Hematopoietic multipotent progenitor cell (in vitro differentiated cells): ENCODE measurements at regions not wholly inside any gene's neighbourhood (a gene's known extent, or its start where the extent isn't known, plus 50 kb on each side); places are given as distances from the start of the nearest gene placed in this dataset.
A peak's percentile ranks its signal among the peaks of the same experiment; 100 is the strongest.

ENCODE experiments used
- DNase-seq, 3 donors: peaks; one replicate each; pipeline ENCODE4 v3.0.0-alpha.2; 2011 to 2015; ENCODE audit warnings: low read depth in 2 of 3, low spot score in 2 of 3

DNA sequence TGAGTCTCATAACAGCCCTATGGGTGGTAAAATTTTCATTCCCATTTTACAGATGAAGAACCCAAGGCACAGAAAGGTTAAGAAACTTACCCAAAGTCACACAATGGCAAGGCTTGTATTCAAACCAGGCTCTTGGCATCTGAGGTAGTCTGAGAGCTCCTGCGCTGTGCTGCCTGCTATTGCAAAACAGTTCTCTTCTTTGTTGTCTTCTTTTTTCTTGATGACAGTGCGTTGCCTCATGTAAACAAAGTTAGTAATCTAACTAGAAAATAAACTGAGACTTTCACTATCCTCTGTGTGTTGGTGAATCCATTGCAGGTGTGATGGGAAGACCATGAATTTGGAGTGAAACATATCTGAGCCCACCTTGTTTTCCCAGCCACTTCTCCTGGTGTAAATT, 240.8 kb downstream of the PTEN start:
- DNase-seq: no peak

DNA sequence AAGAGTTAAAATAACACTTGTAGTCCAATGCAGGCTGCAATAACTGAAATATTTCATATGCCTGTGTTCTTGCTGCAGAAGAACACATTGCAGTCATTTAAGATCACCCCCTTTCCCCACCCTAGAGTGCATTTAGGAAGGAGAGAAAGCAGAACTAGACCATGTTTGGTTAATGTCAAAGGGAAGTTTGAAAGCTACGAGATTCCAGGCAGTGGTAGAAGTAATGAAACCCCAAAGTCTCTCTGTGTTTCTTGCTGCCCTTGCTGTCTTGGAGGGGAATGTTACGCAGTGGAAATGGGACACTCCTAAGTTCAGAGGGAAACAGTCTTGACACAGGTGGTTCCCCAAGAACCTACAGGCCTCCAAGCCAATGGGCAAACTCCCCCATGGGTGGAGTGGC, 242.9 kb downstream of the PTEN start:
- DNase-seq: peak in 1 of 3 donors; percentile 71

DNA sequence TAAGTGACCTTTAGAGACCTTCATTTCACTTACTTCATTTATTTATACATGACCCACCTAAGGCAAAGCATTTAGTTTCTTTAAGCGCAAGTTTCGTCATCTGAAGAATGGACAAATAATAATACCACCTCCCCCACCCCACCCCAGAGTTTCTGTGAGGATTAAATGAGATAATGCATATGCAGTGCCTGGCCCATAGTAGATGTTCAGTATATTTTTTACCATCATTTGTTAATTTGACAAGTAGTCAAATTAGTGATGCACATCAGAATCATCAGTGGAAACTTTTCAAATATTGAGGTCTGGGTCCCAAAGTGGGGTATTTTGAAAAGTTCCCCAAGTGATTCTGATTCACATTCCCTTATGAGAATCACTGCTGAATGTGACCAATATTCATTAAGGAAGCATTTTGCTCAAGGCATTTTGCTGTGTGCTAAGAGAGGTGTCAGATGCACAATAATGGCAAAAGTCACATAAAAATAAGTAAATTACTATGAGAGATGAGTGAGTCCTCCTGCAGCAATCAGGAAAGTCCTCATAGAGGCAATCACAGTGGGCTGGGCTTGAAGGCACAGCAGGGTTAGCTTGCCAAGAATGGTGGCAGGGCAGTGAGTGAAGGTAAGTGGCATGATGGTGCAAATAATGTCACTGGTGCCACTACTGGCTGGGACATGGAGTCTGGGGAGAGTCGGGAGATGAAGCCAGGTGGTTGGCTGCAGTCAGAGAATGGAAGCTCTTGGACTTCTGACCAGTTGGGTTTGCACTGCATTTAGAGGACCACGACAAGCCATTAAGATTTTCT, 244.1 kb downstream of the PTEN start:
- no peak for DNase-seq

DNA sequence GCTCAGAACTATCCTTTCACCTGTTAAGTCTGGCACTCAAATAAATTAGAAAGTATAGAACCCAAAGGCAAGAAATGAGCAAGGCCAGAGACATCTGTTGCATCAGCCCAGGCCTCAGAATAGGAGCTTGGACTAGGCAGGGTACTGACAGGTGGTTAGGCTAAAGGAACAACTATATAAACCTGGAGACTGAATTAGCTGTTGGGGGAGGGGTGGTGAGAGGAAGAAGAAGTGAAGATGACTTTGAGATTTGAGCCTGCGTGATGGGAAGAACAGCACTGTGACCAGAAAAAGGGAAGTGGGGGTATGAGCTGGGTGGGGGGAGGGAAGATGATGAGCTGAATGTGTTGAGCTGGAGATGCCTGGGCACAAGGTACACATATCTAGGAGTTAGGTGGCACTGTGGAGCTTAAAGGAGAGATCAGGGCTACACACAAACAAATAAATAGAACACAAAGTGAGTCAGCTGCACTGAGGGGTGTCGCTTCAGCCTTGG, 244.7 kb downstream of the PTEN start:
- DNase-seq: peak in 2 of 3 donors; percentile 79 to 85

DNA sequence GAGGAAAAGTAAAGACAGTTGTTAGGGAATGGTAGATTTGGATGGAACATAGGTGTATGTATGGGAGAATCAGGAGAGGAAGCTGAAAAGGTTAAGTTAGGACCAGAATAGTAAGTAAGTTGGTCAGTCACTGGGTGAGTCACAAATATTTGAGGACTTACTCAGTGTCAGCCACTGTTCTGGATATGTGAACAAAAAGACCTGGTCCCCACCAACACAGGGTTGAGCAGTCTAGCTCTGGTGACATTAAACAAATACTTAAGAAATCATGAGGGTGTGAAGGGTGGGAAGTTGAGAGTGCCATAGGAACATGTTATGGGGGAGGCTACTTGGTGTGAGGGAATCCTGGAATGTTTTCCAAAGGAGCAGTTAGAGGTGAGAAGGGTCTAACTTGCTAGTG, 246.9 kb downstream of the PTEN start:
- no peak for DNase-seq

DNA sequence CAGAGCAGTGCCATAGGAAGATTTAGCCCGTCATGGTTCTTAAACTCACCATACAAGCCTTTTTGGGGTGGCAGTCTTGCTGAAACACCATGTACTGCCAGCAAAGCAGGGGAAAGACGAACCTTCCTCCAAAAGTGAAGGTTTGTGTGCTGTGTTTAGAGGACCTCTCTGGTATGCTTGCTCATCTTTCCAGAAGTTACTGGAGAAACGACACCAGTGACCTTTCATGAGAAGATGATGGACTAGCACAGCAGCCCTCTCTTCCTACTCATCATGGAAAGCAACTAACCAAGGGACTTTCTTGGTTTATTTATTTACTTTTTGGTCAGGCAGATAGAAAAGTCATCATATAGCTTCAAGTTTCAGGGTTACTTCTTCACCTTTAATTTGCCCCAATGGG, 247.4 kb downstream of the PTEN start:
- no peak for DNase-seq

DNA sequence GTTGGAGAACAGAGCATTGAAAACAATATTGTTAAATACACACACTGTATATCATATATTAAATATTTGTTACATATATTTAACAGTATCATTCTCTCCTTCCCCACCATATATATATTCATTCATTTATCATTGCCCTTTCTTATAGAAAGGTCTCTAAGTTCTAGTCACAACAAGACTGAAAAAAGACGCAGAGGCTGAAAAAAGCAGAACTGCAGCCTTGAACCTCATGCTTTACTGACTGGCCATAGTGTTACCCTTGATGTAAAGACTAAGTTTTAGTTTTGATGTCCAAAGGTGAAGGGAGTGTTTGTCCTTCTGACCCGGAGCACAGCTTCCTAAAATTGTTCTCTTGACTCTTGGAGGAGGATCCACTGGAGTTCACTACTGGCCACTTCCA, 247.9 kb downstream of the PTEN start:
- DNase-seq: no peak

DNA sequence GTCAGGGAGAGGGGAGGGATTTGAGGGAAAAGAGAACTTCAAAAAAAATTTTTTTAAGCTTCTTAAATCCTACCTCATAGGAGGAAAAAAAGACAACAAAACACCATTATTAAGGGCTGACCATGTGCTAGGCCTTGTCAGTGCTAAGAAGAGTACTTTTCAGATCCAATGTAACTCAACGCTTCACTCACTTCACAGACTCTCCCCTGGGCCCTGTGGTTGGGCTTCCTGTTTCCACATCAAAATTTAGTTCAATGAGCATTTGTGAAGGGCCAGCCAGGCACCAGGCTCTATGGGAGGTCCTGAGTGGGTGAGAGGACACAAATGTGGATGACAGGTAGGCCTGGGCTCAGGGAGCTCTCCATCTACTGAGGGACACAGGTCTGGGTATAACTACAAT, 249.8 kb downstream of the PTEN start:
- DNase-seq: peak in 1 of 3 donors; percentile 43

DNA sequence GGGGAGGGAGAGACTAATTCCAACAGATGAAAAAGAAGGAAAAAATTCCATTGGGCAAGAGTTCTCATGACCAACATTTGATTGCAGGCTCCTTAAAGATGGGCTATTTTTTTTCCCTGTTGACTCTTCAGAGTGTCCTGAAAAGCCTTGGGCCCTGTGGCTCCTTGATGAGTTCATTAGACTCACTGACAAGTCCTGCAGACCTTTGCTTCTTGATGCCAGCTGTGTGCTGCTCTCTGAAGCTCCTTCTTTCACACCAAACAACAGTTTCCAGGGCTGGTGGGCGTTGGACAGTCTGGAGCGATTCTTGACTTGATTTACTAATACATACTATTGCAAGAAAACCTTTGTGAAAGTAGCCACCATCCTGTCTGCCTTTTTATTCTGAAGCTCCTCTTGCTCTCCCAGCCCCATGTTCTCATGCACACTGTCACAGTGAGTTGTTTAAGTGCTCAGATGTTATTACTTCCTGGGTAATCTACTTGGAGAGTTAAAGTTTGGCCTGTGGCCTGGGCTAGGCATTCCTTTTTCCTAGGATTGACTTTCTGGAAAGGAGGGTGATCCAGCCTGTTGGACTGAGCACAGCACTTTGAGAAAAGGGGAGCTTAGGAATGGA, 250.3 kb downstream of the PTEN start:
- no peak for DNase-seq

DNA sequence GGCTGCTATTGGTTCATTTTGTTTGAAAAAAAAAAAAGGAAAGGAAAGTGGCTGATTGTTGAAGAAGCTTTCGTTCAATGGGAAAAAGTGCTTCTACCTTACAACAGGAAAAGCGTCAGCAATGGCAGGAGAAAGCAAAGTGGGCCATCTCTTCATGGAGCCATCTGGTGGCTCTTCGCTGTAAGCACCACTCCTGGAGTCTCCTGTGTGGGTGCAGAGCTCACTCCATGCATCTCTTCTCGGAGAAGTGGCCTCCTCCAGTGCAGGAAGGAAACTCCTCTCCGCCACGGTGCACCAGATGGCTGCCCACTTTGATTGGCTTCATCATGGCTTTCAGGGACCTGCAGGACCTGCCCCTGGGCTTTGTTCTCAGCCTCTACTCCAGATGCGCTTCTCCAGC, 250.9 kb downstream of the PTEN start:
- peak in 1 of 3 donors; percentile 56 for DNase-seq

DNA sequence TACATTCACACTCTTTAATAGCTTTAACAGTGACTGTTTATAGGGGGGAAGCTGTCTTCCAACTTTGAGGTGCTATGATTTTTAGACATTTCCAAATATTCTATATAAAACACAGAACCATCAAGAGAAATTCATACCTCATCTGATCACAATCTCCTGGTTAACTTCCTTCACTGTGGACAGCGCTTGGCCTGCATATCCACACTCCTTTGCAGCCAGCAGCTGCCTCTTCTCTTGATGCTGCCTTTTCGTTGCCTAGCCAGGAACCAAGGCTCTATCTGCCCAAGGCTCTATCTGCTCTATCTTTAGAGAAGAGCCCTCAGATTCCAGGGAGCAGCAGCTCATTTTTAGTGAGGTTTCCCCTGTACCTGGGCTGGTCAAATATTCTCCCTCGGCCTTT, 252.0 kb downstream of the PTEN start:
- DNase-seq: no peak

DNA sequence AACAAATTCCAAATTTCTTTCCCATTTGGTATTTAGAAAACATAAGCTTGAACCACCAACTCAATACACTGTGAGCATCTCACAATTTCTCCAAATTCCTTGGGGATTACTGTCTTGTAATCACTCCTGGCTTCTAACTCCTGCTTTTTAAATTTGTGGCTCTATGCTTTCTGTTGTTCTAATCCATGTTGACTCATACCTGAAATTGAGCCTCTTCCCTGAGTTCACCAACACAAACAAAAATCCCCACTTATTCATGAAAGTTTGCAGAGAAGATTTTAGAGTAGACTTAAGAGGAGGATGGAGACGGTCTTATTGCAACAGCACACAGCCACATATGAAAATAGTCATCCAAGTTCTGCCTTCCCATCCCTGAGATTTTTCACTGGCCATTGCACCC, 252.5 kb downstream of the PTEN start:
- no peak for DNase-seq

DNA sequence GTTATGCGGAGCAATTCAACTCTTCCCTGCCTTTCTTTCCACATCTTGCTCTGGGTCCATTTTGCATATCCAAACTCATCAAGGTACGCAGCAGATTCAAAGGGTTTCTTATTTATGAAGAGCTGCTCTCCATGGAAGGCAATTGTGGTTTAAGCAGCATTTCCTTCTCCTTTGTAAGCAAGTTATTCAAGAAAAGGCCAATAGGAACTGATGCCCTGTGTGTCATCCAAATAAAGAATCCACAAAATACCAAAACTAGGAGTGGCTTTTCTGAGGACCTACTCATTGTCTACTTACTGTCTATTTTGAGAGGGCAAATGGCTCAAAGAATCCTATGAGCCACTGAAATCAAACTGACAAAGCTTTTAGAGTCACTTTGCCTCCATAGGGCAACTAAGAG, 253.1 kb downstream of the PTEN start:
- DNase-seq: peak in 1 of 3 donors; percentile 52

DNA sequence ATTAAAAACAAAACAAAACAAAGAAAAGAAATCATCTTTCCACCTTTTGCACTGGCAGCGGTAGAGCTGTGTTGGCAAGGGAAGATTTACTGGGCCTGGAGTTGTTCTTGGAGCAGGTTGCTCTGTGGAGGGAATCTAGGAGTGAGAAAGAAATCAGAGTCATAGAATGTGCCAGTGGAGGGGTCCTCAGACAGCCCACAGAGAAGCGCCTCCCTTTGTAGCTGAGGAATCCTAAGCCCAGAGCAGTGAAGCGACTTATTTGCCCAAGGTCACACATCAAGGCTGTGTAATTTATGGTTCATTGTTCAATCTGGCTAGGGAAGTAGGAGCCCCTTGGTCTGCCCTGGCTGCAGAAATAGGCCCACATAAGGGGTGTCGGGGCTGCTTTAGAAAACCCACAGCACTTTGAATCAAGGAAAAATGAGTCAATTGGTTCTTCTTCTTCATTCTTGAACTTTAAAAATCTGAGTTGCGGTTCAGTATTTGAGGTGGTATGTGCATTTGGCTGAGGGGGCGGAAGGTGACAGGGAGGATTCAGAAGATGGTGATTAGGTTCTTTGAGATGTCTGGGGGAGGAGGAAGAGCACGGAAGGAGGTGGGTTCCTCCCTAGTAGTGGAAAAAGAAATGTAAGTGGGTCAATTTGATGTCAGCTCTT, 253.7 kb downstream of the PTEN start:
- DNase-seq: no peak

DNA sequence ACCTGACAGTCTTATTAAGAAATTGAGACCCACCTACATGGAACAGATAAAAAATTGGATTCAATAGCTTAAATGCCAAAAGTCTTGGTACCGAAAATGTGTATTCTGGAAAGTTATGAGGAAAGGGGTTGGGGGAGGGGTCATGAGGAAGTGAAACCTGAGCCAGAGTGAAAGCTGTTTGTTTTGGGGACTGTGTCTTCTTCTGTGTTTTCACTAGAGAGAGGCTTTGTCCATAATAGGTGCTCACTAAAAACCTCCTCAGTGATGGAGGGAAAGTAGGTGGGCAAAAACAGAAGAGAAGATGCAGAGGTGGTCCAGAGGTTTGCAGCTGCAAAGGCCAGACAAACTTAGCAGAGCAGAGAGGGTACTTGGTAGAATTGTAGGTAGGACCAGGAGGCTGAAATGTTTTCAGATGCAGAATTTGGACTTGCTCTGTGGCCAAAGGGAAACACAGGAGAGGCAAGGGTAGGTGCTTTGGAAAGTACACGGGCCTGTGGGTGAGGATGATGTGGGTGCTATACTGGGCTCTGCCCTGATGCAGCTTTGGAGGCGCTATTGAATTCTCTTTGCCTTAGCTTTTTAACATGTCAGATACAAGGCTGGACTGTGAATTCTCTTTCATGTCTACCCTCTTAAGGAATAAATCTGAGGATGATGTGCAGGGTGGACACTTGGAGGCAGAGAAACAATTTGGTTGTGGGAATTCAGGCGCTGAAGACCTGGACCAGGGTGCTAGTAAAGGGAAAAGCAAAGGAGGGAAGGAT, 254.6 kb downstream of the PTEN start:
- DNase-seq: no peak

DNA sequence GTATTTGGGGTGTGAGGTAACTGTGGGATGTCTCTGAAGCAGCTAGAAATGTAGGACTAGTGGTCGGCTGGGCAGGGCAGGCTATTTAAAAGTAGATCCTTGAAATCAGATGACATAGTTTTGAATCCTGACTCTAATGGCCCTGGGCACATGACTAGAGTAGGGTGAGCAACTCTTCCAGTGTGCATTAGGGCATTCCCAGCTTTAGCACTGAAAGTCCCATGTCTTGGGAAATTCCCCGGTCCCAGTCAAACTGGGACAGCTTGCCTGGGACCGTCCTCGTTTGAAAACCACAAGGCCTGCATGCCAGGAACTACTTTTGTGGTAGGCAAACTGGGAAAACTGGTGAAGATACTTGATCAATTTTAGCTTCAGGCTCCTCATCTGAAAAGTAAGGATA, 255.3 kb downstream of the PTEN start:
- DNase-seq: no peak

DNA sequence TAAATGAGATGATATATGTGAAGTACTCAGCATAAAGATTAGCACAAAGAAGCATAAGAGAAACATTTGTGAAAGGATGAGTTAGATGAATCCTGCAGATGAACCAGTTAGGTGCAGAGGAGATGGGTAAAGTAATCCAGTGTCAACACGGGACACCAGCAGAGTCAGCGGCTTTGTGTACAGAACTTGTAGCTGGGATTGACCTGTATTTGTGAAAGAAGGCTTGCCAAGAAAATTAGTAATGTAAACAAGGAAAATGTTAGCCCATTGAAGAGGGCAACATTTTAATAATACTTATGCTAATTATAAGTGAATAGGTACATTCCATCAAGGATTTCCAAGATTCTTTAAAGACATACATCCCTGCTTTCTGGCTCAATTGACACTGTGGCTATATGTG, 255.7 kb downstream of the PTEN start:
- DNase-seq: no peak

DNA sequence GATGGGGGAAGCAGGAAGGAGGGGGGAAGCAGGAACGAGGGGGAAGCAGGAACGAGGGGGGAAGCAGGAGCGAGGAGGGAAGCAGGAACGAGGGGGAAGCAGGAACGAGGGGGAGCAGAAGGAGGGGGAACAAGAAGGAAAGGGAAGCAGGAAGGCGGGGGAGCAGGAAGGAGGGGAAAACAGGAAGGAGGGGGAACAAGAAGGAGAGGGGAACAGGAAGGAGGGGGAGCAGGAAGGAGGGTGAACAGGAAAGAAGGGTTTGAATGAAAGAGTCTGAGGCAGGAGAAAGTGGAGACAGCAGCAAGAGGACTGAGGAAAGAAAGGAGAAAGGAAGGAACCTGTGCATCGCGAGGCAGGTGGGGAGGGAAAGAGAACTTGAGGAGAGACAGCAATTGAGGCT, 256.6 kb downstream of the PTEN start:
- no peak for DNase-seq

DNA sequence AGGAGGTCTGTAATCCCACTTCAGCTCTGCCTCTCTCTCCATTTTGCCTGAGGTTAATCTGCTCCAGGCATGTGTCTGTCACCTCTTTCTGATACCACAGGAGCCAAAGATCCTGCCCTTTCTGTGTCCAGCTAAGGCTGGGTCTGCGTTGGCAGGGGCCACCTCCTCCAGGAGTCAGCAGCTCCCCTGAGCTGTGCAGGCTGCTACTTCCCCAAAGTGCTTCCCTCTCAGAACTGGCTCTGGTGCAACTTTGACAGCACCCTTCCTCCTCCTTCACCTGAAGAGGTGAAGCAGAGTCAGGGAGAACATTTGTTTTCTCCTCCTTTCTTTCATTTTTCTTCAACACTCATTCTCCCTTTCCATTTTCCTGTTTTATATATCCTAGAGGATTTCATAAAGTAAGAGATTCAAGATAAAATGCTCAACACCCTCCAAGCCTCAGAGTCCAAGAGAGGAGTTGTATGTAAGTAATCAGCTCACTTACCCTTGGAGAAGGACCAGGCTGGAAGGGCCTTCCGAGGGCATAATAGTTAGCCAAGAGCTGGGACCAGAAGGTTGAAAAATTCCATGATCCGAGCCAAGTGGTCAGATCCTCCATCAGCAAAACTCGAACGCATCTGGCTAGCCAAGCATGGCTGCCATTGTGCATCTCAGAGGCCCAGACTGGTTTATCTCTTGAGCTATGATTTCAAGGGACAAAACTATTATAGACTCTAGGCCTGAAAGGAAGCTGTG, 257.3 kb downstream of the PTEN start:
- DNase-seq: peak in 1 of 3 donors; percentile 30

DNA sequence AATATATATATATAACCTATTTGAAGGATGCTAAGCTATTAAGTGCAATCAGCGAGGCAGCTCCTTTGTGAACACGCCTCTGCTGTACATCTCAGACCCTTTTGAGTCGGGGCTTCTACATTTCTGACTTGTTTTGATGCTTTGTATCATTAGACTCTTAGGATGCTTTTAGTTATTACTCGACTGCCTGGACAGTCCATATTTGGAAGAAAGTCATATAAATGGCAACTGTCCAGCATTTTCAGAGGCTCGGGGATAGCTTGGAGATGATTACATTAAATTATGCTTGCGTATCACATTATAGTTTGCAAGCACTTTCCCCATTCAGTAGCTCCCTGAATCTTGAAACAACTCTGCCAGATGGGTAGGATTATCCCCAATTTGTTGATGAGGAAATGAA, 257.9 kb downstream of the PTEN start:
- no peak for DNase-seq
